RKO (cell line): ENCODE measurements at regions not wholly inside any gene's neighbourhood (a gene's known extent, or its start where the extent isn't known, plus 50 kb on each side); places are given as distances from the start of the nearest gene placed in this dataset.
"Not testable (repeated sequence)": the region's sequence is repeated elsewhere in the genome, so short reads cannot be mapped to it uniquely, and the experiment has no call there.

Experiments
- DNase-seq: peaks from one replicate; pipeline ENCODE4 v3.0.0-alpha.2; 2016; ENCODE audit warnings: low spot score

DNA sequence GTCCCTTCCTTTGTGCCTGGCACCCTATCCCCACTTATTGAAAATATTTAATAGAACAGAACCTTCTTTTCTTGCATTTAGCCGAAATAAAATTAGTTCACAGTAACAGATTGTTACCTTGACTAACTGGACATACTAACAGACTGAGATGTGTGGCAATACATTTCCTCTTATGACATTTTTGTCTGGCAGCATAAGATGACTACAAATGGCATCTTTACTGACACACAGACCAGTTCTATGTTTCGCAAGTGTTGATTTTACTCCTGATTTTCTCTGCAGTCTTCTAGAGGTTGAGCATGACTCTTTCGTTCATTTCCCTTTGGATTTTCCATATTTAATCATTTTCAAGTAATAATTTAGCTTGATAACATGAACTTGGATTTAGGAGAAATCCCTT is 474.6 kb downstream of the CBLN4 start:
- no peak for DNase-seq

GRCh38 chr20:55528482-55528881 is 476.8 kb downstream of the CBLN4 start:
- no peak for DNase-seq

GRCh38 chr20:55522296-55522815 is 483.0 kb downstream of the CBLN4 start:
- DNase-seq = no peak

GRCh38 chr20:55517584-55517983 is 487.7 kb downstream of the CBLN4 start:
- DNase-seq = not testable (repeated sequence)

GRCh38 chr20:55515832-55516231 is 489.5 kb downstream of the CBLN4 start:
- no peak for DNase-seq

DNA sequence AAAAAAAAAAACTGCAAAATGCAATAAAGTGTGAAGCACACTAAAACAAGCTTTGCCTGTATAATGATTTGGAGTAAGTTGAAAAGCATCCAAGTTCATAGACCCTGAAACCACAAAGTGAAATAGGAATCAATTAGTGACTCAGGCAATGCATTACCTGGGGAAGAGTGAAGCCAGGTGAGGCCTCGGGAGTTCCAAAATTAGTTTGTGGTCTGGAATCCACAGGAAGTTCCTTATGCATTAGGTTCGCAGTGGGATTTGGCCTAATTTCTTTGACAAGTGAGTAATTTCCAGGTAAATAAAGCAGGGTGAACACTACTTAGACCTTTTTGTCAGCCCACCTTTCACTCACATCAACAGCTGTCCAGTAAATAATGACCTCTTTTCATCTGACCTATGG is 490.8 kb downstream of the CBLN4 start:
- DNase-seq = no peak

GRCh38 chr20:55513954-55514353 is 491.4 kb downstream of the CBLN4 start:
- DNase-seq = no peak

- DNase-seq = no peak
These were observed 505.2 kb downstream of the CBLN4 start for GRCh38 chr20:55500130-55500529.

DNA sequence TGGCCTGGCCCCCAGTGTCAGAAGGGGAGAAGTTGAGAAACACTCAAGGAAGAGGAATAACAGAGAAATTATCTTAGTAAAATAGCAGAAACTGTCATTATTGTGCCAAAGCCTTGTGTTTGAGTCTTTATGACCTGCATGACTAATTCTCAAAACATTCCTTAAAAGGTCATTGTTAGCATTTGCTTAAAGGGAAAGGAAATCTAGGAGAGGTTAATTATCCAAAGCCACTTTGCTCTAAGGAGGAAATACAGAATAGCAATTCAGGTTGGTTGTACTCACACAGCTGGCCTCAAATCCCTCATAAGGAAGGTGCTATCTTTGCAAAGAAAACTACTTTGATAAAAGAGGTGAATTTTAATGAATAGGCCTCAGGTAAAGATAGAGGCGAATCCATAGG is 516.7 kb downstream of the CBLN4 start:
- DNase-seq = no peak

DNA sequence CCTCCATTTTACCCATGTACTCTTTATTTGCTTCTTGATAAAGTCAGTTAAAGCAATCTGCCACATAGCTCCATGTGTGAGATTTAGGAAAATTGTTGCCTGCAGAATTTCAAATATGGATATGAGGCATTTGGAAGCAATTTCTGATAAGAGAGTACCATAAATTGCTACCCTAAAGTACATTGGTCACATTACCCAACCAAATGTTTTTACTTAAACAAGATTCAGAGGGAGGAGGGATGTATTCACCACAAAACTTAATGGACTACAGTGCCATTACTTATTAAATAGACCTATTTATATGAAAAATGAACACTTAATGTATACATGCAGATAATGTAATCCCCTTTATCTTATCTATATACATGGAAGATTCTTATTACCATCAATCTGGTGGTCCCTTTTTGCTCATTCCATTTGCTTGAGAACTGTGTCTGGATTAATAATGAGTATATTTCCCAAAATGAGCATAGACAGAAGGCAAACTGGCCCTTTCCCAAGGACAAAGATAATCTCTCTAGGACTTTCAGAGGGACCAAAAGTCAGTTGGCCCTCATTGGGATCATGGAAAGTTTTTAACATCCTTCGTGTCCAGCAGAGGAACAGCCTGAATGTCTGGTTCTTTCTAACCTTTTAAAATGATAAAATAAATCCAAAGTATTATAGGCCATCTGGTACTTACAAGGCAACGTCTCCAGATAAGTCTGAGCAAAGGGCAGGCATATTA is 526.4 kb downstream of the CBLN4 start:
- no peak for DNase-seq

DNA sequence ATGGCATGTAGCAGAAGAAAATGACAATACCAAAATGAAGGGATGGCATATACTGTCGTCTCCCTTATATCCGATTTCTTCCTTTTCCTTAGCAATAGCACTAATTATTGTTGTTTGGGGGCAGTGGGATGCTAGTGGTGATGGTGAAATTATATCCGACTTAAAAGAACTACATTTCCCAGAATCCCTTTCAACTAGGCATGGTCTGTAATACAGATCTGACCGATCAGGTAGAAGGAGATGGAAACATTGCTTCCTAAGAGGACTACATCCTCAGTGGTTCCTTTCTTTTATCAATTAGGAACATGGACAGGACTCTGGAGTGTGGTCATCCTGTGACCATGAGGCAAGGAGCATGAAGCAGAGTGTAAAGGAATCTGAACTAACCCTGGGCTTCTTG is 532.6 kb downstream of the CBLN4 start:
- DNase-seq = peak; percentile 37

DNA sequence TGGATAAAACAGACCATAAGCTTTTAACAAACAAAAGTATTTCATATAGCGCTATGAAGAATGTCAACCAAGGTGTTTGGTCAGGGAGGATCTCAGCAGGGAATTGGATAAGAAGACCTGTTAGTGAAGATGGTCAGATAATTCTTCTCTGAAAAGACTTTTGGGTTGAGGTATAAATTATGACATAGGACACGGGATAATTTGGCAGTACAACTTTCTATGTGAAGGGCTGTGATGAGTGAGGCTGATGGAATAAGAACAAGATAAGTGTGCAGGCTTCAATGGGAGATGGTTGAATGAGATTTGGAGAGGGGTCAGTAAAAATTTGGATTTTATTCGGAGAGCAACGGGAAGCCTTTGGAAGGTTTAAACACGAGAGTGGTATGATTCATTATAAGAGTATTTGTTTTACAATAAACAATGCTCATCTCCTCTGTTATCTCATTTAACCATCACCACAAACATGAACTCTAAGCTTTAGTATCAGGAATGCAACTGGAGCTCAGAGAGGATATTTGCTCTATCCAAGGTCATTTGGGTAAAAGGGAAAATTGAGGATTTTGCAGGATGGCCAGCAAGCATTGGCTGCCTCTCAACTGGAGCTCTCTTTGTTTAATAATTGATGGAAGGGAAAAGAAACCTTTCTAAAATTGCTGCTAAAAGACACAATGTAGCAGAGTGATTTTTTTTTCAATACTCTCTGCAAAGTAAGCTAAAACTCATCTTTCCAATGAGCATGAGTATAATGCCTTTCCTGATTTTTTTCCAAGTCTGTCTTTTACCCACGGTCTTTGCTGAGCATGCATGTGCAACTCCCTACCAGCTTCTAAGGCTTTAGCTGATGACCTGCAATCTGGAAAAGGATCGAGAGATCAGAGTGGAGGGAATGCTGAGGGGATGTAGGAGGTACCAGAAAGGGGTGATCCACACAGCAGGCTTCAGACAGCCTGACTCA is 534.0 kb downstream of the CBLN4 start:
- DNase-seq = no peak

DNA sequence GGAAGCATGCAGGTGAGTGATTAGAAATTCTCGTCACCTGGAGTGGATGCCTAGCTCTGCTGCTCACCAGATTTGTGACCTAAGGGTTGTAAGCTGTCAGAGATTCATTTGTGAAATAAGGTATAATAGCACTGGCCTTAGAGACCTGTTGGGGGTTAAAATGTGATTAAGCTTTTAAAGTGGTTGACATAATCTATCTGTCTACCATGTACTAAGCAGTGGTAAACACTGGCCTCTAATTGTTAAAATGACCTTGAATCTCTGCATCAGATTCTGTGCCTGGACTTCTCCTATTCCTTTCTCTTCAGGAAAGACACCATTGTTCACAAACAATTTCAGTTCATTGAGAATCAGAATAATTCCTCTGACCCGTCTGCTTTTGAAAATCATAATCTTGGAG is 536.2 kb downstream of the CBLN4 start:
- no peak for DNase-seq

DNA sequence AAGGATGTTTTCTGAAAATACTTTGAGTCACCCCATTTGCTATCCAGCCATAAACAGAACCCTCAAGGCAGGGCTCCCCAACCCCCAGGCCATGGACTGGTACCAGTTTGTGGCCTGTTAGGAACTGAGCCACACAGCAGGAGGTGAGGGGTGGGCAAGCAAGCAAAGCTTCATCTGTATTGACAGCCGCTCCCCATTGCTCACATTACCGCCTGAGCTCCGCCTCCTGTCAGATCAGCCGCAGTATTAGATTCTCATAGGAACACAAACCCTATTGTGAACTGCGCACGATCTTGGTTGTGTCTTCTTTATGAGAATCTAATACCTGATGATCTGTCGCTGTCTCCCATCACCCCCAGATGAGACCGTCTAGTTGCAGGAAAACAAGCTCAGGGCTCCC is 543.8 kb downstream of the CBLN4 start:
- no peak for DNase-seq

DNA sequence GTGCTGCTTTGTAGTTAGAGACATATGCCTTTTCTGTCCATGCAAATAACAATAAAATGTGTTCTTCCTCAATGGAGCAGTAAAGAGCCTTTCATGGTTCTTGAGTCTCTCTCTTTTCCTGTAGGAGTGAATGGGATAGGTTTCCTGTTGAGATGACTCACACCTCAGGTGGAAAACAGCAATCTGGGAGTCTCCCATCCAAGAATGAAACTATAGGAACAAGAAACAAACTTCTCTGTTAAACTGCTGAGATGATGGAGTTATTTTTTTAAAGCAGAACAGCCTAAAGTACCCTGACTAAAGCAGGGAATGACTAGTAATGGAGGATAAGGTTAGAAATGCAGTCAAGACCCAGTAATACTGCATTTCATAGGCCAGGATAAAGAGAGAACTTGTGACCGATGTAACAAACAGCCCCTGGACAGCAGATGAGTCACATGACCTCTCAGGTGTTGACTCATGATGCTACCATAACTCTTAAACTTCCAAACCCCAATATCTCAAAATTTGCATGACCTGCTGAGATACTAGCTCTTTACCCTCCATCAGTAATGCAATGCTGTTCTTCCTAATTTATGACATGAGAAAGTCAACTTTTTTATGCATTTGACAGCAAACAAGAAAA is 548.9 kb downstream of the CBLN4 start:
- peak; percentile 9 for DNase-seq

DNA sequence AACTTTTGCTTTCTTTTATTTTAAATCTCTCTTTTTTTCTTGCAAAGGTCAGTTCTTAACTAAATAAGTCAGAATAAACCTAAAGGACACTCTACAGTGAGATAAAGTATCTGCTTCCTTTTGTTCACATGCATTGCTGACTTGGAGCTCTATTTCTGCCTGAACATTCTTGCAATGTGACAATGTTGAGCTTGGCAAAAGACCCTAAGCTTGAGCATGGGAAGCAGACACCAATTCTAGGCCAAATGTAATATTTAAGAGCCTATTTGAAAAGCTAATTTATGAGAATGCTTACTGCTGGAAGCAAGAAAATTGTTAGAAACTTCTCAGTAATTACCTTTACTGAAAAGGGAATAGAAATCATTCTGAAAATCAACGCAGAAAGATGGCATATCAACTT is 556.2 kb downstream of the CBLN4 start:
- no peak for DNase-seq

DNA sequence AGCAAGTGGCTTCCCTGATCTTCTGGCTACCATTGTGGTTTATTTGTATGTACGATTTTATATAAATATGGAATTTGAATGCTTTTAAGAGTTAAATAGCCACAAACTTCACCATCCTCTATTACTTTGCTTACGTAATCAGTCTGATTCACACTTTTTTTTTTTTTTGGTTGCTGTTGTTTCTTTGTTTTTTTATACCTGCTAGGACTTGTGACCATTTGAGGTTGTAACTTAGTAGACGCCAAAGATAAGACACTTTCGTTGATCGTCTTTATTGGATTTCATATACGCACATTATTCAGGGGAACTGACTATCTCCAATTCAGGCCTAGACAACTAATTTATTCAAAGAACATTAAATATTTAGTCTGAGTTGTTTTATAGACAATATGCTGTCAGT is 559.0 kb downstream of the CBLN4 start:
- DNase-seq = no peak

DNA sequence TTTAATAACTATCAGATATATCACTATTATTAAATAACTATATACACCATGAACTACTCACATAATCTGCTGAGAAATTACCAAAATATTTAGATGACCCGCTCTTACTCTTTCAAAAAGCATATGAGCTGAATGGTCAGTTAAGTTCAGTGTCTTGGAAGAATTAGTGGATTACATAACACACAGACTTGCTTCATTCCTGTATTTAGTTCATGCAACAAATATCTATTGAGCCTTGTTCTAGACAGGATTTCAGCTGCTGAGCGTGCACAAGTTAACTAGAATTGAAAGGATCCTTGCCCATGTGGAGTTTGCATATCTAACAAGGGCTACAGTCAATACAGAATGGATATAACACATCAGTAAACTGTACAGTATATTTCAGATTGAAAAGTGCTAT is 566.2 kb downstream of the CBLN4 start:
- DNase-seq = no peak

- no peak for DNase-seq
These were observed 567.4 kb downstream of the CBLN4 start for GRCh38 chr20:55437798-55438415.

DNA sequence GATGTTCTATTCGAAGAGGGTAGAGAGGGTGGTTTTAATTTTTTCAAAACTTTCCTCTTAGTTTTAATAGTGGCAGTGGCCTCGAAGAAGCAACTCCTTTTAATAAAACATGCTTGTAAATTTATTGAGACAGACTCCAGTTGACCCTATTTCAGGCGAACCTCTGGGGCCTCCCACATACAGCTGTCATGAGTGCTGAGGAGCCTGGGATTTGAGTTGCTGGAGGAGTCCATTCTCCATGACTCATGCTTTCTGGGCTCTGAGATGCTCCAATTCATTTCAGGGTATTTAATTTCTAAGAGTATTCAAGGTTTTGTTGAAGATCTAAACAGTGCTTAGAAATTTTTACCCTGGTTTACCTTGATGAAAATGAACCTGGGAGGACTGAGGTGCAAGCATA is 580.4 kb downstream of the CBLN4 start:
- DNase-seq = no peak

- no peak for DNase-seq
These were observed 580.8 kb downstream of the CBLN4 start for GRCh38 chr20:55424476-55424875.

GRCh38 chr20:55417836-55418235 is 587.5 kb downstream of the CBLN4 start:
- DNase-seq = no peak
